CD14-positive monocyte (primary cell): ENCODE measurements at regions not wholly inside any gene's neighbourhood (a gene's known extent, or its start where the extent isn't known, plus 50 kb on each side); places are given as distances from the start of the nearest gene placed in this dataset.

Source experiments
- DNase-seq, 3 donors: peaks; one replicate each; pipeline ENCODE4 v3.0.0-alpha.2; 2011 to 2022
- H2AFZ ChIP-seq: 2 replicates; pipeline ENCODE4 v1.6.0; 2012; ENCODE audit warnings: mild to moderate bottlenecking, low read depth, low read length, inconsistent platforms; ENCODE audit not compliant: insufficient read depth, poor library complexity, severe bottlenecking
- H3K27ac ChIP-seq, 2 donors: 1 replicate in 1 of 2; 2 replicates in 1 of 2; pipeline ENCODE4 v1.5.1; 2012 to 2013; ENCODE audit warnings: low read length in 2 of 2, control low read depth in 1 of 2, inconsistent platforms in 1 of 2, low read depth in 1 of 2, mild to moderate bottlenecking in 1 of 2
- H3K27me3 ChIP-seq, 2 donors: one replicate each; pipeline versions ENCODE4 v1.6.0 to v1.6.1; 2011 to 2013; ENCODE audit warnings: low read length in 2 of 2; ENCODE audit not compliant: control insufficient read depth in 2 of 2, insufficient read depth in 2 of 2
- H3K36me3 ChIP-seq, 2 donors: replicated peaks in 1 of 2; 1 replicate in 1 of 2; 2 replicates in 1 of 2; pipeline versions ENCODE4 v1.5.1 to v1.6.1; 2012 to 2013; ENCODE audit warnings: low read length in 2 of 2, control low read depth in 1 of 2, inconsistent platforms in 1 of 2, mild to moderate bottlenecking in 1 of 2; ENCODE audit not compliant: insufficient read depth in 2 of 2, control insufficient read depth in 1 of 2
- H3K4me1 ChIP-seq, 2 donors: 1 replicate in 1 of 2; 2 replicates in 1 of 2; pipeline versions ENCODE4 v1.5.1 to v1.6.1; 2012 to 2013; ENCODE audit warnings: low read length in 2 of 2, control low read depth in 1 of 2, inconsistent platforms in 1 of 2, mild to moderate bottlenecking in 1 of 2, moderate library complexity in 1 of 2; ENCODE audit not compliant: insufficient read depth in 2 of 2, control insufficient read depth in 1 of 2
- H3K4me2 ChIP-seq: replicated peaks from 2 replicates; pipeline ENCODE3; 2012; ENCODE audit warnings: low read length, moderate library complexity, mild to moderate bottlenecking; ENCODE audit not compliant: poor library complexity, severe bottlenecking; ENCODE audit errors: extremely low read depth
- H3K4me3 ChIP-seq, 3 experiments: fragments of 200-600 bp in 1 of 3; sonication (generic) in 1 of 3; replicated peaks in 1 of 3; 1 replicate in 2 of 3; 2 replicates in 1 of 3; pipeline ENCODE4 v1.5.1; 2011 to 2013; ENCODE audit warnings: low read length in 3 of 3, mild to moderate bottlenecking in 3 of 3, control low read depth in 2 of 3, low read depth in 2 of 3, inconsistent platforms in 1 of 3, moderate library complexity in 1 of 3
- H3K79me2 ChIP-seq: 2 replicates; pipeline ENCODE4 v1.6.0; 2012; ENCODE audit warnings: mild to moderate bottlenecking, control low read depth, inconsistent platforms, low read length, moderate library complexity; ENCODE audit not compliant: insufficient read depth
- H3K9ac ChIP-seq: 2 replicates; pipeline ENCODE4 v1.6.0; 2017; ENCODE audit warnings: low read length, mild to moderate bottlenecking; ENCODE audit not compliant: insufficient read depth, poor library complexity, severe bottlenecking
- H3K9me3 ChIP-seq, 2 donors: replicated peaks in 1 of 2; 1 replicate in 1 of 2; 2 replicates in 1 of 2; pipeline versions ENCODE4 v1.5.1 to v1.6.1; 2012 to 2013; ENCODE audit warnings: low read length in 2 of 2, control low read depth in 1 of 2; ENCODE audit not compliant: control insufficient read depth in 1 of 2, insufficient read depth in 1 of 2
- H4K20me1 ChIP-seq: 2 replicates; pipeline ENCODE4 v1.6.0; 2012; ENCODE audit warnings: mild to moderate bottlenecking, low read length, control low read depth, moderate library complexity; ENCODE audit not compliant: insufficient read depth
- H3K27ac Mint-ChIP-seq, 7 donors: one replicate each; pipeline ENCODE4 v1.8.0; 2020; ENCODE audit warnings: mild to moderate bottlenecking in 7 of 7, mixed read lengths in 7 of 7, moderate library complexity in 6 of 7, inconsistent platforms in 2 of 7
- H3K27me3 Mint-ChIP-seq, 3 donors: one replicate each; pipeline ENCODE4 v1.8.0; 2021 to 2022; ENCODE audit warnings: low read depth in 3 of 3, mild to moderate bottlenecking in 3 of 3, mixed read lengths in 3 of 3, moderate library complexity in 3 of 3, inconsistent platforms in 1 of 3
- H3K36me3 Mint-ChIP-seq, 2 donors: one replicate each; pipeline ENCODE4 v1.8.0; 2020; ENCODE audit warnings: mixed read lengths in 2 of 2, inconsistent platforms in 1 of 2, mild to moderate bottlenecking in 1 of 2
- H3K4me1 Mint-ChIP-seq: one replicate; pipeline ENCODE4 v1.8.0; 2020; ENCODE audit warnings: mild to moderate bottlenecking, mixed read lengths
- H3K4me3 Mint-ChIP-seq, 2 donors: one replicate each; pipeline ENCODE4 v1.8.0; 2020; ENCODE audit warnings: mild to moderate bottlenecking in 2 of 2, mixed read lengths in 2 of 2, moderate library complexity in 1 of 2
- H3K9me3 Mint-ChIP-seq, 7 donors: one replicate each; pipeline ENCODE4 v1.8.0; 2020 to 2022; ENCODE audit warnings: mixed read lengths in 7 of 7, mild to moderate bottlenecking in 6 of 7, moderate library complexity in 6 of 7, inconsistent platforms in 2 of 7
- CTCF ChIP-seq: fragments of 200-600 bp; IDR thresholded peaks from one replicate; pipeline ENCODE4 v1.8.0; 2022; ENCODE audit warnings: antibody characterized with exemption, mild to moderate bottlenecking
- WGBS: methylation state at CpG from one replicate; pipeline ENCODE4 v1.1.5; 2013; ENCODE audit warnings: missing lambda C conversion rate; ENCODE audit not compliant: insufficient coverage; 5-methylcytosine and 5-hydroxymethylcytosine counted together
- intact Hi-C, 2 donors: fragments of 100-400 bp; cut with micrococcal nuclease; formaldehyde crosslinking; loops; one replicate each; pipeline versions ENCODE4 v1.15.0 to v1.15.1; 2023

GRCh38 chr11:50169634-50170033 lies 137.0 kb downstream of the OR4C45 start:
- no peak for TF ChIP-seq CTCF
- Histone ChIP-seq H3K27me3 (no peaks in the 10 kb centered on the region), H3K4me1 (no peaks in the 10 kb centered on the region), H3K9ac (no peak overlapping the region), H3K9me3 (peaks cover 20 to 42% of the 10 kb centered on the region in 2 donors), H3K79me2 (no peaks in the 10 kb centered on the region), H2AFZ (no peak overlapping the region), H3K4me2 (no peak overlapping the region), H3K27ac (no peak overlapping the region), H3K4me3 (no peak overlapping the region), H3K36me3 (no peaks in the 10 kb centered on the region), H4K20me1 (no peaks in the 10 kb centered on the region)
- Mint-ChIP-seq H3K36me3 (no peaks in the 10 kb centered on the region), H3K9me3 (peaks cover 2 to 15% (median 6%) of the 10 kb centered on the region in 7 donors), H3K27ac (no peak overlapping the region), H3K27me3 (no peaks in the 10 kb centered on the region), H3K4me1 (no peaks in the 10 kb centered on the region), H3K4me3 (no peak overlapping the region)
- WGBS = 94% methylated on average over 9 of the region's 13 CpGs
- intact Hi-C loops = no loop called here
- DNase-seq = no peak

GRCh38 chr11:50170115-50170514 lies 137.4 kb downstream of the OR4C45 start:
- Histone ChIP-seq H3K9ac (no peak overlapping the region), H3K4me1 (no peaks in the 10 kb centered on the region), H3K27me3 (no peaks in the 10 kb centered on the region), H3K79me2 (no peaks in the 10 kb centered on the region), H3K9me3 (peaks cover 20 to 42% of the 10 kb centered on the region in 2 donors), H4K20me1 (no peaks in the 10 kb centered on the region), H2AFZ (no peak overlapping the region), H3K36me3 (no peaks in the 10 kb centered on the region), H3K27ac (no peak overlapping the region), H3K4me3 (no peak overlapping the region), H3K4me2 (no peak overlapping the region)
- intact Hi-C loops = no loop called here
- TF ChIP-seq CTCF = no peak
- no peaks in the 10 kb centered on the region for H3K4me1 Mint-ChIP-seq
- DNase-seq = no peak
- H3K27ac Mint-ChIP-seq = no peak overlapping the region
- no peaks in the 10 kb centered on the region for H3K27me3 Mint-ChIP-seq
- H3K9me3 Mint-ChIP-seq = peaks cover 2 to 15% (median 6%) of the 10 kb centered on the region in 7 donors
- H3K36me3 Mint-ChIP-seq = no peaks in the 10 kb centered on the region
- WGBS = 90% methylated on average over 16 of the region's 17 CpGs
- no peak overlapping the region for H3K4me3 Mint-ChIP-seq
